NCI-H2196 (cell line): ENCODE measurements at regions not wholly inside any gene's neighbourhood (a gene's known extent, or its start where the extent isn't known, plus 50 kb on each side); places are given as distances from the start of the nearest gene placed in this dataset.
"Not testable (repeated sequence)": the region's sequence is repeated elsewhere in the genome, so short reads cannot be mapped to it uniquely, and the experiment has no call there.

Experiments
- DNase-seq: peaks from one replicate; lab custom pipeline; 2025; ENCODE audit not compliant: unreplicated experiment; lab: John Stamatoyannopoulos, UW

DNA sequence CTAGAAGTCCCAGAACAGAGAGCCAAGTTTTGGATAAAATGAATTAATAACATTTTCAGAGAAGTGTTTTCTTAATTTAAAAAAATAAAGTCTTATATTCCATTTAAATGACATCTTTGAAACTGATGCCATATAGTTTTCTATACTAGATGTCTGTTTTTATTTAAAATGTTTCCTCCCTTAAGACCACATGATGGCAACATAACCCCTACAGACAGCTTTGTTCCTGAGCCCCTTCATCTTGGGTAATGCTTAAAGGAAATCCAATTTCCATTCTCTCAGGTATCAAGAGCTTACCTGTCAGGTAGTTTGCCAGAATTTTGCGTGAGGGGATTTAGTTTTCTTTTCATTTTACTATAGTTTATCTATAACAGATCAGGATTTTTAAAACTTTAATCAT is 181.4 kb upstream of the UGT8 start:
- no peak for DNase-seq

DNA sequence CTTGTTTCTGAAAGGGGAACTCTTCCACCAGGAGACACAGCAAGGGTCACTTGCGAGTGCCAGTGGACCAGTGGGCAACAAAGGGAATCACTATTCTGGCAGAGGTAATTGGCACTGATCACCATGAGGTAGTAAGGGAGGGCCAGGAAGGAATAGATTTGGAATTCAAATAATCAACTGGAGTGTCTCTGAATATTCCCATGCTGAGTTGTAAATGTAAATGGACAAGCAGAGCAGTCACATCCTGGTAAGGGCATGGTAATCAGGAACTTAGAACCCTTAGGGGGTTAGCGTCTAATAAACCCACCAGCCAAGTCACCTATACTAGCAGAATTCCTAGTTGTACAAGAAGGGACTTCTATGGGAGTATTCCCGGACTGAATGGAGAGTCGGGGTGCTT is 178.5 kb upstream of the UGT8 start:
- no peak for DNase-seq

DNA sequence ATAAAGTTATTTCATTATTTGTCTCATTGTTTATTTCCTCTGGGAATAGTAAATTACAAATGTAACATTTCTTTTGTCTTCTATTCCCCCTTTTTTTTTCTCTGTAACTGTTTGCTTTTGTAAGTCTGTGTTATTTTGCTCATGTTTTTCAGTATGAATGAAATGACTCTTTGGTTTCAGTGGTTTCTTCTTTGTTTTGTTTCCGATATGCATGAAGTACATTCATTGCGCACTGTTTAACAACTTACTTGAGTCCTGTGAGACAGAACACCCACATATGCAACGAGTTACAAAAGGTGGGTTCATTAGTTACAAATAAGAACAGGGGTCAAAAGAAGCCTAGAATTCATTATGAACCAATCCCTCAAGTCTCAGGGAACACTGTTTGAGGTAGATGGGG is 175.0 kb upstream of the UGT8 start:
- no peak for DNase-seq

DNA sequence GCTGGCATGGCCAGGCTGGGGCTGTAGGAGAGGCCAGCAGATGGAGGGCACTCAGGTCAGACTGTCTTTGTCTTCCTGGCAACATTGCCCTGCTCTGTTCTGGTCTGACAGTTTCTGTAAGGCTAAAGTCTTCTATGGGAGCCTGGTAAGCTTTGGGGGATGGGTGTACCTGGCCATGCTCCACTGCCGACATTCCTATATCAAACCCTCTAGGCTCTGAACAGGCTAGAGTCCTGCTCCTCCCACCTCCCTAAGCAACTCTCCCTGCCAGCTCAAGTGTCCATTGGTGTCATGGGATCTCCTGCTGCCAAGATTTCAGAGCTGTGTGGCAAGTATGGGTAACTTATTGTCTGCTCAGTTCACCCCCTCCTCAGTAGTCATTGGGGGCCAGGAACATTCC is 163.5 kb upstream of the UGT8 start:
- DNase-seq: no peak

DNA sequence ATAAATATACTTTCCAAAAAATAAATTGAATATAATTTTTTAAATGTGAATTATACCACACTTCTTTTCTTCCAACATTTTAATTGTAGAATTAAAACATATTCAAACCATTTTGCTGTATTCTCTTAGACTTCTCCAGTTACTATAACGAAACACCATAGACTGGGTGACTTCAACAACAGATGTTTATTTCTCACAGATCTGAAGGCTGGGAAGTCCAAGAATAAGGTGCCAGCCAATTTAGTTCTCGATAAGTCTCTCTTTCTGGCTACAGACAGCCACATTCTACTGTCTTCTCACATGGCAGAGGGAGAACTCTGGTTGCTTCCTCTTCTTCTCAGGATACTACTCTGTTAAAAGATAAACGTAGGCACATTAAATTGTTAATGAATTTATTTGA is 155.8 kb upstream of the UGT8 start:
- DNase-seq: no peak

DNA sequence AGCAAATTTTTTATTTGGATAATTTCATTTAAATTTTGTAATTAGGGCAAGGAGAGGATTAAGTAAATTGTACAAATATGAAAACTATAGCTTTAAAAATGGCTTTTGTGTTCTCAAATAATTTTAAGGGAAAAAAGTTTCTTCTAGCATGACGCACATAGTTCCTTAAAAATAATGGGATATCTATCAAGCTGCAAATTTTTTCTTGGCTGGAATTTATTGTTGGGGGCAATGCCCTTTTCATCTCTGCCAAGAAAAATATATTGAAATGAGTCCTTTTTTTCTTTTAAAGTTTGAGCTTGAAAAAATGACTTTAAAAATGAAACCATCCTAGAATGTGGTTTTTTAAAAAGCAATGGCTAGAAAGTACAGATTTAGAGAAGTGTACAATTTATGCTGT is 154.4 kb upstream of the UGT8 start:
- no peak for DNase-seq

DNA sequence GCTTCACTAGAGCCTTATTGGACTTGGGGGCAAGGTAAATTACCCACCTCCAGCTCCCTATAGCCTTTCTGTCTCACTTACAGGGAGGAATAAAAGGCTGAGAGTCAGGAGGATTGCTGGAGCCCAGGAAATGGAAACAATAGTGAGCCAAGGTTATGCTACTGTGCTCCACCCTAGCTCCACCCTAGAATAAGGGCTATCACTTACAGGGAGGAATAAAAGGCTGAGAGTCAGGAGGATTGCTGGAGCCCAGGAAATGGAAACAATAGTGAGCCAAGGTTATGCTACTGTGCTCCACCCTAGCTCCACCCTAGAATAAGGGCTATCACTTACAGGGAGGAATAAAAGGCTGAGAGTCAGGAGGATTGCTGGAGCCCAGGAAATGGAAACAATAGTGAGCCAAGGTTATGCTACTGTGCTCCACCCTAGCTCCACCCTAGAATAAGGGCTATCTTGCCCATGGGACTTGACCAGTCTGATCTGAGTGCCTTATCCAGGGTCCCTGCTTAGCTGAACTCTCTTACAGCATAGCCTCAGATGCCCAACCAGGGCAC is 150.6 kb upstream of the UGT8 start:
- DNase-seq: not testable (repeated sequence)

DNA sequence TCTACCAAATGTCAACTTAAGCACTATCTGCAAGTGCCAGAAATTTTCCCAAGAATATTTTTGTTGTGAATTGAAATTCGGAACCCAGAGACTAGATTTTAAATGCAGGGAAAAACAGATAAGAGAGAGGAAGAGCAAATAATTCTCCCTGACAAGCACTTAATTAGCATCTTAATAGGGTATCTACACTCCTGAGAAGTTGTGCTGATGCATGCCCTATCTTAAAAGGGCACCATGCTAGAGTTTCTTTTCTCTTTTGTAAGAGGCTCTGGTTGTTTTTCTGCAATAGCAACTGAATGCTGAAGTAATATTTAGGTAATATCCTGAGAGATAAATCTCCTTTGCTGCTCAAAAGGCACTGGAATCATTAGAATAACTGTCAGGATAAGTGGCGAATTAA is 139.9 kb upstream of the UGT8 start:
- no peak for DNase-seq

DNA sequence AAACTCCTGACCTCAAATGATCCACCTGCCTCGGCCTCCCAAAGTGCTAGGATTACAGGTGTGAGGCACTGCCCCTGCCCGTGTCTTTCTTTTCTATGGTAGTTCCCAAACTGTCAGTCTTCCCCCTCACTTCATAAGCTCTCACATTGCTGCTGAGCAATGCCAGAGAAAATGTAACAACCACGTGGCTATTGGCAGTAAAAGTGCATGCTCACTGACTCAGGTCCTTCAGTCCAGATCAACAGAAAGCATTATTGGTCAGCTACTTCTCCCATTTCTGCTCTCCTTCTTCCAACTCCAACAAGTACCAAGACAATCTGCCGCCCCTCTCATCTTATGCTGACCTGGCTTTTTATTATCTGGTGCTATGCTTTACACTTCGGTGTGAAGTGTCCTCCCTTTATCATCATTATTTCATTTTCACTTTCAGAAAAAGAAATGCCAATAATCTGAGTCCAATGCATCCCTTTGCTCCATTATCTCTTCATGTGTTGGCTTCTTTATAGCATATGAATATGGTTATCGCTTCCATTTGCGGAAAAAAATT is 133.8 kb upstream of the UGT8 start:
- no peak for DNase-seq

DNA sequence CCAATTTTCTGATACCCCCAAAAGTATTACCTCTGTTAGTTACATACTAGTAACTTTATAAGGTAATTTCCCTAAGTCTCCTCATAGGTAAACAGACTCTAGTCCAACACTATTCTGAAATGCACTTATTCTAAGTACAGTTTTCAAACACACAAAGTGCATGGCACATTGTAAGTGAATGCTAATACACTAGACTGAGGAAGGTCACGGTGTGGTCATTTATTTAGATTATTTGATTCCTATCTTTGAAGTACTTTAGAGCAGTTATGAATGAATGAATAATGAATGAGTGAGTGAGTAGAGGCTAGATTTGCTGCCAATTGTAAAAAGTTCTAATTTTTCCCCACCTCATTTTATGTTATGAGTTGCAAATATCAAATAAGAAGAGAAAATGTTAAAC is 132.8 kb upstream of the UGT8 start:
- DNase-seq: no peak

DNA sequence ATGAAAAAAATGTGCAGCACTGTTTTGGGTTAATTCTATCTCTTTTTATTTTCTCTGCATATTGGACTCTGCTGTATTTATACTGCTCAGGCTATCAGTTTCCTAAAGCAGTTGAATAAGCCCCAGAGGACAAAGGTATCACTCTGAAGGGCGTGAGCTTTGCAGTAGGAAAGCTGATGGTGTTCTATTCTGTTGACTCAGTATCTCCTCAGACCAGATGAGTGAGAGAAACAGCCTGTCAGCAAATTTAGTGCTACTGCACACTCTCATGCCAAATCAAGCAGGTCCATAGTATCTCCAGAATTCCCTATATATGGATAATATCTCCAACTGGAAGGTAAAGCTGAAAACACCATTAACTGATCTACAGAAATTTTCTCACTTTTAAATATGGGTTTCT is 132.3 kb upstream of the UGT8 start:
- DNase-seq: no peak

DNA sequence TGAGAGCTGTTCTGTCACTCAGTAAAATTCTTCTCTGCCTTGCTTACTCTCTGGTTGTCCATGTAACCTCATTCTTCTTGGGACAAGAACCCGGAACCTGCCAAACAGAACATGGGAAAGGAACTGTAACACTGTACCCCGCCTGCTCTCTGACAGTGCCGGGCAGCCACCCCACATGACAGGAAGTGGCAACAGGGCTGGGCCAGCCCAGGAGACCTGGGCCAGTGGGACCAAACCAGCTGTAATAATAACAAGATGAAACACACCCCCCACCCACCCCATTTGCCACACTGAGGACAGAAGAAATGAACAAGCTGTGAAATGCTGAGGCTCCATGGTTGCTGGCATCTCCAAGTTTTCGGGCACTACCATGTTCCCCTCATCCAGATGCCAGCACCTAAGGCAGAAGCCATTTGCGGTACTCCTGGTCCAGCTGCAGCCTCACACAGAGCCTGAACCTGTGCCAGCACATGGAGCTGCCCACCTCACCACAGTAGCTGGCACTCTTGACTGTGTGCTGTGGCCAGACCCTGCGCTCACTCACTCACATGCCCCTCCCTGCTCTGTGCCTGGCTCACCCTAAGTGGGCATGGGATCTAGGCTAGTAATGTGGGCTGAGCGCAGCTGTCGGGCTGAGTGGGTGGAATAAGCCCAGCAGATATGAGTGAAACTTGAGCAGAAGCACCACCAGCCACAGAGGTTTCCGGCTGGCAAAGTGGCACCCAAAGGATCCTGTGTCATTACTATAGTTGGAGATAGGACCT is 126.2 kb upstream of the UGT8 start:
- DNase-seq: no peak

DNA sequence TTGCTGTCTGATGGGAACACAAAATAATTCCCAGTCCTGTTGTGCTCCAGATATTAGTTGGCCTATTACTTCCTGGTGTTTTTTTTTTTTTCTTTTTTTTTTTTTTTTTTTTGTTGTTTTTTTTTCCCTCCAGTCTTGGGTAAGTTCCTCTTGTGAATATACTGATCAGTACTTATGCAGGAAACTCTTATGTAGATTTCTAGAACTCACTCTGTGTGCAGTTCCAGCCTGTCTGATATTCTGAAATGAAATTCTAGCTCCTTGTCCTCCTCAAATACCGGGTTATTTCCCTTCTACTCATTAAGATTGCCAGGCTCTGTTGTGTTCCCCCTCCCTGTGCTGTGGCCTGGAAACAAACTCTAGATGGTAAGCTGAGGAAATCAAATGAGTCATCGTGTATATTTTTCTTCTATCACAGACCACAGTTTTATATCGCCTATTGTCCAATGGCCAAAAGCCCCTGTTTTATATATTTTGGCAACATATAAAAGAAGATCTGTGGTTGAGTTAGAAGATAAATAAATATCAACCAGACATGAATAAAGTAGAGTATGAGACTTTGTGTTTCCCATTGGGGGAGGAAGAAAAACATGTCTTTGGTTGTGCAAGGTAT is 124.3 kb upstream of the UGT8 start:
- DNase-seq: no peak

DNA sequence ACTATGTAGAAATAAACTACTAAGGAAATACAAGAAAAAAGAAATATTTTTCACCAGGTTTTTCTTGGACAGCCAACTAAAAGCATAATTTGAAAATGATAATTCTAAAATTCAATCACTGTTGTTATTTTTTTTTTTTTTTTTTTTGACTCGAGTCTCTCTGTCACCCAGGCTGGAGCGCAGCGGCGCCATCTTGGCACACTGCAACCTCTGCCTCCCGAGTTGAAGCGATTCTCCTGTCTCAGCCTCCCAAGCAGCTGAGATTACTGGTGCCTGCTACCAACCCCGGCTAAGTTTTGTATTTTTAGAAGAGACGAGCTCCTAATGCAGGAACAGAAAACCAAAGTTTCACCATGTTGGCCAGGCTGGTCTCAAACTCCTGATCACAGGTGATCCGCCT is 122.3 kb upstream of the UGT8 start:
- no peak for DNase-seq

DNA sequence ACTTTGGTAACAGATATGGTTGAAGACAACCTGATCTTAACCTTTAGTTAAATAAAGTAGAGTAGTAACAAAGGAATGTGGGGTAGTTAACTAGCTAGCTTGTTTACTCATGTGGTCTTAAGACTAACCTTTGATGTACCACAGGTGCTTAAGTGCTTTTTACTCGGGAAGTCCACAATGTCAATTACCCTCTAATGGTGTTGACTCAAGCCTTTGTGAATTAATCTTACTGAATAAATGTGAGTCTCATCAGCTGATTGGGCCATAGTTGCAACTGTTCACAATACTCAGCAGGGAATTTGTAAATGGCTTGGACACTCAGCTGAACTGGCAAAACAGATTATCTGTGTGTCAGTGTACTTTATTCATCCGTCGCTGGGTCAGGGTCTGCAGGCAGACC is 119.0 kb upstream of the UGT8 start:
- DNase-seq: no peak

DNA sequence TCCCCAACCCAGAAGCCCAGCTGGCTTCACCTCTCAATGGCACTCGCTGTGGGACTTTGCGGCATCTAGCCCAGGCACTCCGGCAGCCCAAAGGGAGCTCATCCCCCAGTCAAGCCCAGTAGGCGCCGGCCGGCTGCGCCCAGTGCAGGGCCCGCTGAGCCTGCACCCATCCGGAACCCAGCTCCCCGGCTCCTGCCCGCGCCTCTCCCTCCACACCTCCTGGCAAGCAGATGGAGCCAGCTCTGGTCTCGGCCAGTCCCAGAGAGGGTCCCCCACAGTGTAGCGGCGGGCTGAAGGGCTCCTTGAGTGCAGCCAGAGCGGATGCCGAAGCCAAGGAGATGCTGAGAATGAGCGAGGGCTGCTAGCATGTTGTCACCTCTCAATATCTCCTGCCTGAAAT is 116.8 kb upstream of the UGT8 start:
- no peak for DNase-seq

DNA sequence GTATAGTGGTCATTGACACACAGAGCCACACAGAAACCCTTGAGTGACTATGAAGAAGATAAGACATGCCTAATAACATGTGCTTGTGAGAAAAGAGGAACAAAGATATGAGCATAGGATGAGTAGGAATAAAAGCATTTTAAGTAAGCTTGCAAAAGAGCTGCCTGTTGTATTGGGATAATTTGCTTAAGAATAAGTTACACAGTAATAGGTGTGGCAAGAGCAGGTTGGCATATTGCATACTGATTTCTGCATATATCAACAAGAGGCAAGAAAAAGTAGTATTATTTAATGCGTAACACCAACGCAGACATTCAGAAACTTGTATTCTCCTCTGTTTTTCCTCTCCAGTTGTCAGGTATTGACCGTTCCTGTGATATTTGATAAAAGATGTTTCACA is 111.5 kb upstream of the UGT8 start:
- no peak for DNase-seq

DNA sequence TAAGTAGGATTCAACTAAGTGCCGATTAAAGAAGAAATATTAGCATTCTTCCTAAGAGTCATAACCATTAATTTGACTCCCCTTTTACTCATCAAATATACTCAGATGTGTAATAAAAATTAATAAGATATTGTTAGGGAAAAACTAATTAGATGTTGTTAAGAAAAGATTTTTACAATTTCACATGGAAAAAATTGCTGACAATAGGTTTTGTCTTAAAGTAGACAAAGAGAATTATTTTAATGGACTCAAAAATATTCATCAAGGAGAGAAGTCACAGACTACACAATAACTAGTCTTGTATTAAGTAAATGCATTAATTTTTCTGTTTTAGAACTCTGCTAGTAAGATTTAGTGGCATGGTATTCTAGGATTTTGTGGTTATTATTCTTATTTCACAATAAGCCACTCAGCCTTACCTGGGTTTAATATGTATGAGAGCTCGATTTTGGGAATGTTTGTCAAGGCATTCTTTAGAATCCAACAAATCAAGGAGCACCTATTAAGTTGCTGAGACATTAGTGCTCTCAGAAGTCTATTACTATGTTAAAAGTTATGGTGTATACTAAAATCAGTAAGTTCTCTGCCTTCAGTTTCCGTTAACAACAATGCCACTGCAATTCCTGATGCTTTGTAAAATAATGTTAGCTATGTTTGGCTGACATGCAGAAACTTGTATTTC is 110.2 kb upstream of the UGT8 start:
- no peak for DNase-seq

DNA sequence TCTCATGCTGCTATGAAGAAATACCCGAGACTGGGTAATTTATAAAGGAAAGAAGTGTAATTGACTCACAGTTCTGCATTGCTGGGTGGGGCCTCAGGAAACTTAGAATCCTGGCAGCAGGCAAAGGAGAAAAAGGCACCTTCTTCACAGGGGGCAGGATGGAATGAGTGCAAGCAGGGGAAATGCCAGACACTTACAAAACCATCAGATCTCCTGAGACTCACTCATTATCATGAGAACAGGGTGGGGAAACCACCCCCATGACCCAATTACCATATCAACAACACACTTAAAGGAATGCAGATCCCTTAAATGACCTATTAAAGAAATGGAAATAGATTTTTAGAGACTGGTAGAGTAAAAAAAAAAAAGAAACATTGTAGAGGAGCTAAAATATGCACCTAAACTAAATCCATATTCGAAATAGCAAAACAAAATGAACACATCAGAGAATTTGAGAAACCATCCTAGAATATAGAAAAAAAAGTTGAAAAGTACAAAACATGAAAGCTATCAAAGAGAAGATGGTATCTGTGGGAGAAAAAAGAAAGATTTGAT is 104.3 kb upstream of the UGT8 start:
- no peak for DNase-seq

DNA sequence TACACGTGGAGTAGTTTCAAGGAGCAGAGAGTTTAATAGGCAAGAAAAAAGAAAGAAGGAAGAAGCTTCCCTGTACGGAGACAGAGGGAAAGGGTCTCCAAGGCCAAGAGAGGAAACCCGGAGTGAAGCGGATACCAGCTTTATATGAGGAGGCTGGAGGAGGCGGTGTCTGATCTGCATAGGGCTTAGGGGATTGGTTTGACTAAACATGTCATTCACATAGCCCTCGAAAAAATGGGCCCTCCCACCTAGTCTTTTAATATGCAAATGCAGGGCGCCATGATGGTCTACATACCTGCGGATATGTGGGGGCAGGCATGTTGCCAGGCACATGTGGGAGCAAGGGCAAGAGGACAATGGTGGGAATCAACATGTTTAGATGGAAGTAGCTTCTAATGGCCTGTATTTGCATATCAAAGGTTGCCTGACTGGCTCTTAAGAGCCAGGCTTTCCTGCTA is 103.1 kb upstream of the UGT8 start:
- DNase-seq: no peak

DNA sequence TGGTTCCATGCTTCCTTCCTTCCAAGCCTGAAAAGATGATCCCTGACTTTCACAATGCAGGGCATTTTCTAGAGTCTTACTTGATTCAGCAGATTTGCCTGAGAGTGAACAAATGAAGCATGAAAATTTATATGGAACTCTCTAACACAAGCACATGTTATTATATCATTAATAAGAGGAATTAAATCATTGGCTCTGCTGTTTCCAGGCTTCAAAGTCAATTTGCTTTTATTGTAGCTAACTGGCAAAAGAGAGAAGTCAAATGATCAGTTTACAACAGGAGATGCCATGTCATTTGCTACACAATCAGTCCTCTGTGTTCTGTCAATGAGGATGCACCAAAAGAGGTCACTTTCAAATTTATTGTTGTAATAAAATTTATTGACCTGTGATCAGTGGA is 101.5 kb upstream of the UGT8 start:
- no peak for DNase-seq

DNA sequence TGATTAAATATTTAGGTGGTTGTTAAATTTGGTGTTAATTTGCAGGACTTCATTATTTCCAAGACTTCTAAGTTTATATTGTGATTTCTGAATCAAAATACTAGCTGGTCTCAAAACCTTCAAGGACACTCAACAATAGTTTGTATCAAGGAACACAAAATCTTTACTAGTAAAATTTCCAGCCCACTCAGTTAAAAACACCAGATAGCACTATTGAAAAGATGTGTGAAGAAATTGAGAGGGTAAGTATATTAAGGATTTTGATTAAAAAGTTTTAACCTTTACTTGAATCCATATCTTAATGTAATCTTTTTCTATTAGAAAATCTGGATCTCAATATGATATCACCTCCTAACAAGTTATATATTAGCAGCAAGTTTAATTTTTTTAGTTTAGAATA is 89.3 kb upstream of the UGT8 start:
- no peak for DNase-seq
